ENCODE measurements at regions not wholly inside any gene's neighbourhood (a gene's known extent, or its start where the extent isn't known, plus 50 kb on each side); places are given as distances from the start of the nearest gene placed in this dataset.

DNA sequence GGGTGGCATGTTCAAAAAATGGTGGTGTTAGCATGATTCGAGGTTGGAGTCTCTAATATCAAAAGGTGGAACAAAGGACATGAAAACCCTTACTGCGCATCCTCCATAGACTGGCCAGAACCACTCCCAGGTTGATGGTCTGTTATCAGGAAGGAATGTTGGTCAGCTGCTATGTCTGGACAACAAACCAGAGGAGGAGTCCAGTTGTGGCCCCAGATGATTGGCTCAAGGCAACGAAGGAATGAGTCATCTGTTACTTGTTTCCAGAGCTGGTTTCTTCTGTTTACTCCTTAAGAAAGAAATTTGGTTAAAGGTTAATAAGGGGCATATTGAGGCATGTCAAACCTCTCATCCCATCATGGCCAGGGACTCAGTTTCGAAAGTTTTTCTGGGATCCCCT, 56.8 kb upstream of the GRIA4 start:
- no peak for DNase-seq (ENCODE audit: low spot score)

DNA sequence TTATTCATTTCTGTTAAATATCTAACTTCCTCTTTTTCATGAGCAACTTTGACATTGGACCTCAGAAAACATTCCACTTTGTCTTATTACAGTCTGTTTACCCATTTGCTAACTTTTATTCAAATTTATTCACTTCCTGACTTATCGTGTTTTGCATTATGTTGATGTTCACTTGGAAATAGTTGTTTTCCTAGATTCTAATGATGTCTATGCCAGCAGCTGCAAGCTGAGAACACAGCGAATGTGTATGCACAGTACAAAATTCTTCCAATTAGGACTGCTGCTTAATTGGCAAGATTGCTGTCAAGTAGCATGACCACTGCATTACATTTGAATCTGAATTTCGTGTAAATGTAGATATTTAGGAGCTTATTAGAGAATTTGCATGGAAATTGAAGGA, 61.5 kb upstream of the GRIA4 start:
- no peak for DNase-seq (ENCODE audit: low spot score)

DNA sequence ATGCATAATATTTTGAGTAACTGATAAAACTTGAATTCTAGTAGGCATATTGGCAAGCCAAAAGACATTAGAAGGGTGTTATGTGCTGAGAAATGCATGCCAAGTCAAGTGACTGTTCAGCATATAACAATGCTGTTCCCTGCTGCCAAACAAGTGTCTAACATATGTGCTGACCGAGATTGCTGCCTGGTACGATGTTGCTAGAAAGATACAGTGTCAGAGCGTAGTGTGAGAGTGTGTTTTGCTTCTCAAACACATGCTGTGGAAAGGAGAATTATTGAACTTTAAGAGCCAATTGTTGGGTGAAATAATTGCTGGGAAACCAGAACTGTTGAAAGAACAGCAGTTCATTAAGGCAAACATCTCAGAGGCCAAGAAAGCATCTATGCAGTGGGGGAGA, 71.3 kb upstream of the GRIA4 start:
- DNase-seq (ENCODE audit: low spot score) = no peak

DNA sequence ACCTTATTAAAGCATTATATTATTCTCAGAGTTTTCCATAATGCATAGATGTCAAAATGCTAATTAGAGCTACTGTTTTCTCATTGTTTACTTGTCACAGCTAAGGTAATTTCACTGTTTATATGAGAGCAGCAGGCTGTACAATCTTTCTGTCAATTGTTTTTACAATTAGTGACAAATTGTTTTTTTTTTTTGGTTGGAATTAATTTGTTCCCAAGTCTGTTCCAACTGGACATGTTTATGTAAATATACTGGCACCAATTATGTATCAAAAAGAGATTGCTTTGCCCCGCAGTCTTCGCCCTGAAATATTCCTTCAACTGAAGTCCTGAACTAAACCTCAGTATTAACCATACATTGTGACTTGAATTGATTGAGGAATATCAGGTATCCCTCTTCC, 72.3 kb upstream of the GRIA4 start:
- no peak for DNase-seq (ENCODE audit: low spot score)

DNA sequence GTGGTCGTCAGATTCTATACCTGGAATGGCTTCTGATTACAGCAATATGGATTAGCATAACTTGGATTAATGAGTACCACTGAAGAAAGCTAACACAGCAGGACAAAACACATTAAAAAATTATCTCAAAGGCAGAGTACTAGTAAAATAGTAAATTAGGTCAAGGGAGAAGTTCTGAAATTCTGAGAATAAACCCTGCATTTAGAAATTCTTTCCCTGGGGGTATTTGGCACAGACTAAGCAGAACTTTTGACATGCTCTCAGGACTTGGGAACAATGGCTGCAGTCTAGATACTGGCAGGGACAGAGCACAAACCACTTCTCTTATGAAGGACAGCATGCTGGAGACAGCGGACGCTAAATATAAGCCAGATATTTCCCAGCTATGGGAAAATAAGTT, 85.6 kb upstream of the GRIA4 start:
- no peak for DNase-seq (ENCODE audit: low spot score)

DNA sequence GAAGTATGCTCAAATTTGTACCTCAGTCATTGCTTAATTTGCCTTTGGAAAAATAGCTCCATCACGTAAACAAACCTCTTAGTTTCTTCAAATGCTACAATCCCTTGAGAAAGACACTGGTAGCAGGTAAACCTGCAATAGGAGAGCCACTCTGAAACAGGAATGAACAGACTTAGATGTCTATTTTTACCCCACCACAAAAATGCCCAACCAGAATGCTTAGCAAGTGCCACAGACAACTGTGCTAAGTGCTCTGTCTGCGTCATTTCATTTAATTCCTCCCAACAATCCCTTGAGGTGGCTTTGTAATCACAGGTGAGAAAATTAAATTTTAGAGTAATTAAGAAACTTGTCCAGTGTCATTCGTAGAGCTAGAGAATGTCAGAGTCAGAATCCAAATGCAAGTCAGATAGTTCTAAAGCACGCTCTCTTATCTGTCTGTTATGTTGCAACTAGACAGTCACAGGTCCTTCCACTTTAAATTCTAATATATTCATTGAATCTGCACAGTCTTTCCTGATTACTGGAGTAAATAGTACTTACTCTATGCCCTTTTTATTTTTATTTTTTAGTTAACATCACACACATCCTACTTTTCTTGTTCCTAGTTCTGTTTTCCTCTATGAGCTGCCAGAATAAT, 89.0 kb upstream of the GRIA4 start:
- no peak for DNase-seq (ENCODE audit: low spot score)

DNA sequence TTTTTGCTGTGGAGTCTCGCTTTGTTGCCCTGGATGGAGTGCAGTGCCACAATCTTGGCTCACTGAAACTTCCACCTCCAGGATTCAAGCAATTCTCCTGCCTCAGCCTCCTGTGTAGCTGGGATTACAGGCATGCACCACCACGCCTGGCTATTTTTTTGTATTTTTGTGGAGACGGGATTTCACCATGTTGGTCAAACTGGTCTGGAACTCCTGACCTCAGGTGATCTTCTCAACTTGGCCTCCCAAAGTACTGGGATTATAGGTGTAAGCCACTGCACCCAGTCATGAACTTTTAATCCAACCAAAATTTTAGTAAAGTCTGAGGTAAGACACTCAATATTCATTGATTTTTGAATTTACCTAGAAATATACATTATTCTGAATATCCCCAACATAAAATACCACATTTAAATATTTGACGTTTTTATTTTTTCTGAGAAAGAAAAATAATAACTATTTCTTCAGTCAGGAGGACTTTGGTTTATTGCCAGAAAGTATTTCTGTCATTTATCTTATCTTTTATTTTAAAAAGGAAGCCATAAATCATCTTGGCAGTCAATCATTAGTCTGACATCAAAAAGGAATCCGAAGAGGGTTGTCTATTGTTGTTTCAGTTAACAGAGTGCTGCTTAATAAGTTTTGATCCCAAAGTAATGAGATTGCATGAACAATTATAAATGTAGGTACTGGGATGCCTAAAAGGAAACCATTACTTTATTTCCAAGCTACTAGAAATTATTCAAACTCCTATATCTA, 102.2 kb upstream of the GRIA4 start:
- no peak for DNase-seq (ENCODE audit: low spot score)

DNA sequence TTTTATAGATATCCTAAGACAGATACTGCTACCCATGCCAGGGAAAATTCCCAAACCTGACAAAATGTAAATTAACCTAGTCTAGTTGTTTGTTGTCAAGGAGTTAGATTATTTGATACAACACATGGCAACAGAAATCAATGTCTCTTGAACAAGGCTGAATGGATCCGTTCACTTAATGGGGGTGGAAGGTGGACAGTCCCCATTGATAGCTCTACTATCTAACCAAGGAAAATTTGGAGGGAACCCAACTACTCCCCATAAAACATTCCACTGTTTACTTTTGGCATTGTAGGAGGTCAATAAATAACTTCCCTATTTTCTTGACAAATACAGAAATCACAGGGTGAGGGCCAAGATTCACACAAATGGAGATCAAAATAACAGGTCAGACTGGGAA, 117.9 kb upstream of the GRIA4 start:
- DNase-seq (ENCODE audit: low spot score) = no peak

DNA sequence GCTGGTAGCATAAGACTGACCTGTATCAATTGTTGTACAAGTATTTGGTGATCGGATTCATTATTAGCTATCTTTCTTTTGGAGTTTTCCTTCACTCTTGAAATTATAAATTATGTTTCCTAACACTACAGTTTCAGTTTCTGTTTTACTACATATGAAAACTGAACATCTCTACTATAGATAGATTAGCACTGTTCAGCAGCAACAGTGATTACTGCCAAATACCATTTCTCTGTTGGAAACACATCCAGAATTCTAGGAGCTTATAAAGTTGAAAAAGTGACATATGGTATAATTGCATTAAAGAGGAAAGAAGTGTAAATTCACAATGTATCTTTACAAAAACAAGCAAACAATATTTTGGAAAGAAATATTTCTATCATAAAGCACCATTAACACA, 118.5 kb upstream of the GRIA4 start:
- no peak for DNase-seq (ENCODE audit: low spot score)

DNA sequence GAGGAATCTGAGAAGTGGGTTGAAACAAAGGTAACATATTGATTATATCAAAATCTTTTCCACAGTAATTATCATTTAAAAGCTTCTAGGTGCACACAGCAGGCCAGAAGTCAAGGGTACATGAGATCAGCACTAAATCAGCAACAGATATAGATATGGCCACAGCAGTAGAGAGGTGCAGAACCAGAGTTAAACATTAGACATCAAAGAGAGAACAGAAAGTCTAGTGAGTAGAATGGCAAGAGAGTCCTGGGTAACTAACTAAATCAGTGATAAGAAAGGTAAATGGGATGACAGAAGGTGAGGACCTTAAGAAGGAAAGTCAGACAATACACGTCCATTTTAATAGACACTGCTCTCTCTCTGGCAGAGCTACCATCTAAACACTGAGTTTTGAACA, 119.5 kb upstream of the GRIA4 start:
- no peak for DNase-seq (ENCODE audit: low spot score)

DNA sequence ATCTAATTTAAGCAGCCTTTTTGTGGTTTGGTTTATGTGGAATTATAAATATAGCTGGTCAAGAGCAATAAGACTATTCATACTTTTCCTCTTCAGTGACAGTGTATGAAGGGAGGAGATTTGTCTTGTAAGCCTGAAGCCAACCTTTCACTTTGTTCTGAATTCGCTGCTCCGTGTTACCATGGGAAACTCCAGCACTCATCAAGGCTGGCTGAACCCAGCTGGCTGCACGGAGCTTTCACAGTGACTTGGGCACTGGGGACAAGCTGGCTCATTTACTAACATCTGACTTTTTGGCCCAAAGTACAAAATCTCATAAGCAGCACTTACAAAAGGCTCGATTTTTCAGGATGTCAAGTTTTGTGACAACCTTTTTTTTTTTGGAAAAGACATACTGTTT, 120.4 kb upstream of the GRIA4 start:
- DNase-seq (ENCODE audit: low spot score) = peak; percentile 60

DNA sequence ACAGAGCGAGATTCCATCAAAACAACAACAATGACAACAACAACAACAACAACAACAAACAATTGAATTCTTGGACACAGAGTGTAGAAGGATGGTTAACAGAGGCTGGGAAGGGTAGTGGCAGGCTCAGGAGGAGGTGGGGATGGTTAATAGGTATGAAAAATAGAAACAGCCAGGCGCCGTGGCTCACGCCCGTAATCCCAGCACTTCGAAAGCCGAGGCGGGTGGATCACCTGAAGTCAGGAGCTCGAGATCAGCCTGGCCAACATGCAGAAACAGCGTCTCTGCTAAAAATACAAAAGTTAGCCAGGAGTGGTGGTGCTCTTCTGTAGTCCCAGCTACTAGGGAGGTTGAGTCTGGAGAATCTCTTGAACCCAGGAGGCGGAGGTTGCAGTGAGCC, 122.9 kb upstream of the GRIA4 start:
- no peak for DNase-seq (ENCODE audit: low spot score)

DNA sequence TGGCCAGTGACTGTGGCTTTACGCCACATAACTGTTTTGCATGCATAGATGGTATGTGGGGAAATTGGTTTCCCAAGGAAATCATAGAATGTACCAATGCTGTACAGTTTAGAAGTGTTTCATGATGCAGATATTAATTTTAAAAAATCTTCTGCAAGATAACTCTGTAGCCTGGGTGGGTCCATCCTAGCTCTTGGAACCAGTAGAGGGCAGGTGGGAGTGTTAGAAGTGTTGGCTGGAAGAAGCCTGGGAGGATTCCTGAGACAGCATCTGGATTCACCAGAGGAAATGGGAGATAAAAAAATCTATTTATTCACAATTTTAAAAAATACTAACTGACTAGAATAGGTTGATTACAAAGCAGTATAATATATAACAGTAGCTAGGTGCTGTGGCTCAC, 139.9 kb upstream of the GRIA4 start:
- no peak for DNase-seq (ENCODE audit: low spot score)

DNA sequence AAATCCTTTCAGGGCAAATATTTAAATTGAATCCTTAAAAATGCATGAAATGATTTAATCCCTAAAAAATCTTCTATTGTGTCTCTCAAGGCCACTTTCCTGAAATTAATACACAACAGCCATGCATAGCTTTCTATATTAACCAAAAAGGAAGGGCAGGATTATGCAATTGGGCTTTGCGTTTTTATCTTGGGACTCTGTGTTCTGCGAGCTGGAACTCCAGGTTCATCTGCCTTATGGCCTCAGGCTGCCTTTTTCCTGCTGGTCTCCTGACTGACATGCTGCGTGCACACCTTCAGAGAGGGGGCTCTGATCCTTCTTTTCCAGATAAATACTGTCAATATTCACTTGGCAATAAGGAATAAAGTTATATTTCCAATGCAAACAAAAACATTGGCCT, 141.7 kb upstream of the GRIA4 start:
- no peak for DNase-seq (ENCODE audit: low spot score)

DNA sequence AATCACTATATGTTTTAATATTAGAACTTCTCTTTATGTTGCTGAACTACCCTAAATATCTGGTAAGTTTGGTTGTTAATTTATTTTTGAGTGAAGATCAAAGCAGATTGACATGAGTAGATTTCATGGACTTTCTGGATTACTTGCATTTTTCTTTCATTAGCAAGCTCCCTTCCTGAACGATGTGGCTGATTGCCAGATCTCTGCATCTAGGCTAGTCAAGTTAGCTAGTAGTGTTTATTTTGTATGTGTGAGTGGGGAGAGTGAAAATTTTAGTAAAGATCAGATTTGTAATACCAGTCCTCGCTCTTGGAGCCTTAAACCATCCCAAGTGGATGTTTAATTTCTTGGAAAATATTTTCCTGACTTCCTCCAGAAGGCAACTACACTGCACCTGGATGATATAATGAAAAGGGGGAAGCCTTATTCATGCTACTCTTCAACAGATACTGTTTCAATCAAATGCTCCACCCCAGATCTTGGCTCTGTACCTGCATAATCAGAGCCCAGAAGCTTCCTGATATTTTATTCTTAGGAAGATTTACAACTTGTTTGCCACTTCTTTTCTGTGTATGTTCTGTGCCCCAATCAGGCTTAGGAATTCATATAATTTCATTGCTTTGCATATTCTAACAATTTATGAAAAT, 143.2 kb upstream of the GRIA4 start:
- DNase-seq (ENCODE audit: low spot score) = no peak

DNA sequence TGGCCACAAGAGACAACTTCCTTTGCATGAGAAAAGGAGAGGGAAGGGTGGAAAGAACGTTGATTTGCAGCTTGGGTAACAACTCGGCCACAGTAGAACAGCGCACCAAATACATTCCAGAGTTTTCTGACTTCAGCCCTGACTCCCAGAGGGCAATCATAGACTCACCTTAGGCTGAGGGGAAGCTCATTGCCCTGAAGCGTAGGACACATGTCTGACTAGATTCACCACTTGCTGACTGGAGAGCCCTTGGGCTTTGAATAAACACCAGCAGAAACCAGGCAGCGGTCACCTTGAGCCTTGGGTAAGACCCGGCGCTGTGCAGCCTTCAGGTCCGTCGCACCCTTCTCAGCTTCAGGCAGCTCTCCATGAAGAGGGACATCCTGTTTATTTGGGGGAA, 151.8 kb upstream of the GRIA4 start:
- DNase-seq (ENCODE audit: low spot score) = no peak

DNA sequence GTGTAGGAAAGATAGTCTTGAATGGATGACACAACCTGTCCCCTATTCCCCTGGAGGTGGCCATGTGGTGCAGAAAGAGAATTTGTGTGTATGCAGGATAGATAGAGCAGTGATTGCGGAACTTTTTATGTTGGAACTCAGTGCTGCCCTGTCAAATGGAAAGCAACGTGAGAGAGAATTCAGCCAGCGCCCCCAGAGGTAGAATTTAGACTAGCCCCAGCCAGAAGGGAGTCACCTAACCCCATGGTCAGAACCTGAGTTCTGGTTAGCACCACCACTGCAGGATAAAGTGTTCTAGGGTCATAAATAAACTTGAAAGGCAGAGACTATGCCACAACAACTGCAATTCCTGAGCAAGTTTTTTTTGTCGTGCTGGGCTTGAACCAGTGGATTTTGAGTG, 152.9 kb upstream of the GRIA4 start:
- no peak for DNase-seq (ENCODE audit: low spot score)

DNA sequence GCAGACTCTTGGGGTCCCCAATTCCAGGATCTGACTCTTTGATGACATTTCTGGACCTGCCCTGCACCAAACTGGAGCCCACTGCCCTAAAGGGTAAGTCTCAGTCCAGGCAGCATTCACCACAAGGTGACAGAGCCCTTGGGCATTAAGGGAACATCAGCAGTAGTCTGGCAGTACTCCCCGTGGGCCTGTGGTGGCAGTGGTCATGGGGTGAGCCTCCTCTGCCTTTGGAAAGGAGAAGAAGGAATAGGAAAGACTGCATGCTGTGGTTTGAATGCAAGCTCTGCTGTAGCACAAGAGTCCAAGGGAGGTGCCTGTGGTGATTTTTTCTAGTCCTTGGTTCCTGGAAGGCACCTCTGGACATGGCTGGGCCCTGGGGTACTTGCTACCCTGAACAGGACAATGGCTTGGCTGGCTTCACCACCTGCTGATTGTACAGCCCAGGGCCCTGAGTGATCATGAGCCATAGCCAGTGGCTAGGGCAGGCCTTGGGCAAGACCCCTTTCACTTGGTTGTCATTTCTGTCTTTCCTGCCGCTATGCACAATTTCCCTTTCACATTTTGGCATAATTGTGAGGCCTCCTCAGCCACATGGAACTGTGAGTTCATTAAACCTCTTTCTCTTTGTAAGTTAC, 160.7 kb upstream of the GRIA4 start:
- no peak for DNase-seq (ENCODE audit: low spot score)

DNA sequence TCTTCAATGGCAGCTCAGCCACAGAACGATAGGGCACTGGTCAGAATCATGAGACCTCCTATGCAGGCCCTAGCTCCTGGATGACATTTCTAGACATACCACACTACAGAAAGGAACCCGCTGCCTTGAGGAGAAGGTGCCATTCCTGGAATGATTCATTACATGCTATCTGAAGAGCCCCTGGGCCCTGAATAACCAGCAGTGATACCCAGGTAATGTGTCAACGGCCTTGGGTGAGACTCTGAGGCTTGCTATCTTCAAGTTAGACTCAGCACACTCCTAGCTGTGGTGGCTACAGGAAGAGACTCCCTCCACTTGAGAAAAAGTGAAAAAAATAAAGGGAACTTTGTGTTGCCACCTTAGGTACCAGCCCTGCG, 161.2 kb upstream of the GRIA4 start:
- no peak for DNase-seq (ENCODE audit: low spot score)

DNA sequence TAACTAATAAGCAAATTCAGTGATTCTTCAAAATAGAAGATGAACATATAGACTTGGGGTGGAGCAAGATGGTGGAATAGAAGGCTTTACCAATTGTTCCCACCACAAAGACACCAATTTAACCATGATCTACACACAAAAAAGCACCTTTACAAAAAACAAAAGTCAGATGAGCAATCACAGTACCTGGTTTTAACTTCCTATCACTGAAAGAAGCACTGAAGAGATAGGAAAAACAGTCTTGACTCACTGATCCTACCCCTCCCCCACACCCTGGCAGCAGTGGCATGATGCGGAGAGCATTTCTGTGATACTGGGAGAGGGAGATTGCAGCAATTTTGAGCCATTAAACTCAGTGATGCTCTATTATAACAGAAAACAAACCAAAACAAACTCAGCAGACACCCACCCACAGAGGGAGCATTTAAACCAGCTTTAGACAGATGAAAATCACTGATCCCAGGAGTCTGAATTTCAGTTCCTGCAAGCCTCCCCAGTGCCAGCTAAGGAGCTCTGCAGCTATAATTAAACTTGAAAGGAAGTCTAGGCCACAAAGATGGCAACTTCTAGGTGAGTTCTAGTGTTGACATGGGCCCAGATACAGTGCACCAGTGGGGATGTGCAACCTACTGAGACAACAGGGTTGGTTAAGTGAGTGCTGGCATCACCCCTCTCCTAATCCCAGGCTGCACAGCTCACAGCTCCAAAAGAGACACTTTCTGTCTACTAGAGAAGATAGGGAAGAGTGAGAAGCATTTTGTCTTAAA, 161.8 kb upstream of the GRIA4 start:
- DNase-seq (ENCODE audit: low spot score) = no peak

DNA sequence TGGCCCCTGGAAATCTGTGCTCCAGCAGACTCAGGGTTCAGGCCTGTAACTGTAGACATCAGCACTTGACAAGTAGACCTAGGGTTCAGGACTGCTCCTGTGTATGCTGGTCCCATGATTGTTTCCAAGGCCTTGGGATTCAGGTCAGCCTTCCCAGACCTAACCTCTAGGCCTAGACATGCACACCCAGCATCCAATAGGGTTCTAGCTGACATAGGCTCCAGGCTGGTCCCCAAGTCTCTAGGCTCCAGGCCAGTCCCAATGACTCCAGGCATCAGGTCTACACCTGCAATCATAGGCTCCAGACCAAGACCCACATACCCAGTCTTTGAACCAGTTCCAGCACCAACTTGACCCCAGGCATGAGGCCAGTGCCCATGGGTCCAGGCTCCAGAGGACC, 166.2 kb upstream of the GRIA4 start:
- no peak for DNase-seq (ENCODE audit: low spot score)

DNA sequence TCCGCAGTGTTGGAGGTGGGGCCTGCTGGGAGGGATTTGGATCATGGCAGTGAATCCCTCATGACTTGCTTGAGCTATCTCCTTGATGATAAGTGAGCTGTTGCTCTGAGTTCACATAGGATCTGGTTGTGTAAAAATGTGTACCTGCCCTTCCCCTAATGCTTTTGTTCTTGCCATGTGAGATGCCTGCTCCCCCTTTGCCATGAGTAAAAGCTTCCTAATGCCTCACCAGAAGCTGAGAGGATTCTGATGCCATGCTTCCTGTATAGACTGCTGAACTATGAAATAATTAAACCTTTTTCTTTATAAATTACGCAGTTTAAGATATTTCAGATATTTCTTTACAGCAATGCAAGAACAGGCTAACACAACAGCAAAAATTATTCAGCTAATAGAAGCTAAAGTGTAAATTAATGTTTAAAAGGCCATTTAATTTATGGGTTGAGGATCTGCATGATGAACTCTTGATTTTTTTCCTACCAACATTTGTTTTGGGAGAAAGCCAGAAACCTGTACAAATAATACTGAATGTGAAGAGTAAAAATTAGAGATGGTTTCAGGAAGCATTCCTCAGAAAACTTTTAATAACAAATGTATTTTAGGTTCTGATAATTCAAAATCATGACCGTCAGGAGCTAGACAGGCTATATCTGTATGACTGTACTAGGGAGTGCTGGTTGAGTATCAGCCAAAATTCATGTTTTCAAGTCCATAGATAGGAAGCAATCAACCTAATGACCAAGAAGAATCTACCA, 177.5 kb upstream of the GRIA4 start:
- no peak for DNase-seq (ENCODE audit: low spot score)
